OCI-LY1 (cell line): ENCODE measurements at regions not wholly inside any gene's neighbourhood (a gene's known extent, or its start where the extent isn't known, plus 50 kb on each side); places are given as distances from the start of the nearest gene placed in this dataset.

Experiments
- CTCF ChIP-seq: fragments of 200-600 bp; sonication (generic), shearing (Covaris generic); IDR thresholded peaks from 2 replicates; pipeline ENCODE4 v1.5.1; 2017; ENCODE audit warnings: mild to moderate bottlenecking, antibody characterized with exemption, low read length, moderate library complexity, mixed read lengths
- EZH2 ChIP-seq: fragments of 200-600 bp; sonication (generic), shearing (Covaris generic); IDR thresholded peaks from 2 replicates; pipeline ENCODE4 v1.8.0; 2017; ENCODE audit warnings: borderline replicate concordance, mixed run types, mild to moderate bottlenecking, antibody characterized with exemption, low read length, moderate library complexity, mixed read lengths

- TF ChIP-seq CTCF (no peak), EZH2 (no peak)
These were observed 371.9 kb downstream of the GABRG1 start for GRCh38 chr4:45751877-45752530.
